GM18520 (cell line): ENCODE measurements at regions not wholly inside any gene's neighbourhood (a gene's known extent, or its start where the extent isn't known, plus 50 kb on each side); places are given as distances from the start of the nearest gene placed in this dataset.

ENCODE experiments used
- ATAC-seq: cut with Tn5 transposase; IDR thresholded peaks from one replicate; pipeline ENCODE4 v1.9.1; 2021; ENCODE audit not compliant: unreplicated experiment

DNA sequence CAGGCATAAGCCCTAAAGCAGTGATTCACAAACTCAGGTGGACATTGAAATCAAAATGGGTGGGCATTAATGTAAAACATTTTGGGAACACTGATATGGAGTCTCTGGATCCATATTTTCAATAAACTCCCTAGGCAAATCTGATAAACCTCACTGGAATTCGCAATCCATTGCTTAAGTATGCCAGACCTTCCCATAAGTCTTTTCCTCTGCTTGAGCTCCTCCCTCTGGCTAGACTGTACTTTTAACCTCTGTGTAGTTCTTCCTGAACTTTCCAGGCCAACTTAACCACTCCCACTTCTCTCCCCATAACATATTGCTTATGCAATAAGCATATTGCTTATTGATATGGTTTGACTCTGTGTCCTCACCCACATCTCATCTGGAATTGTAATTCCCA is 629.7 kb upstream of the IMPG1 start:
- no peak for ATAC-seq

DNA sequence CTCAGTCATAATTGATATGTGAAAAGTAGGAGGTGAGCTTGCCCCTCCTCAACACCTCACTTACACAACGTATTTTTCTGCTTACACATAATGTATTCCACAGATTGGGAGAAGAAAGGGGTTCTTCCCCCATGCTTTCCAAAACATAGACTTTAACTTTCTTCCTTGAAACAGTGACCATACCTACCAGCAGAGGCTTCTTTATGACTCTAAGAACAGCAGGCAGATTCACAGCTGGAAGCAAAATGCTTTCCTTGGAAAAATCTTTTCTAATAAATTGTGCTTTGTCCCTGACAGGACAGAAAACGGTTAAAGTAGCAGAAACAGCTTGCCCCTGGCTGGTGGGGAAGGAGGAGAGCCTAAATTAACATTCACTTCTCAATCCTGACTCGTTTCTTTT is 629.1 kb upstream of the IMPG1 start:
- no peak for ATAC-seq

DNA sequence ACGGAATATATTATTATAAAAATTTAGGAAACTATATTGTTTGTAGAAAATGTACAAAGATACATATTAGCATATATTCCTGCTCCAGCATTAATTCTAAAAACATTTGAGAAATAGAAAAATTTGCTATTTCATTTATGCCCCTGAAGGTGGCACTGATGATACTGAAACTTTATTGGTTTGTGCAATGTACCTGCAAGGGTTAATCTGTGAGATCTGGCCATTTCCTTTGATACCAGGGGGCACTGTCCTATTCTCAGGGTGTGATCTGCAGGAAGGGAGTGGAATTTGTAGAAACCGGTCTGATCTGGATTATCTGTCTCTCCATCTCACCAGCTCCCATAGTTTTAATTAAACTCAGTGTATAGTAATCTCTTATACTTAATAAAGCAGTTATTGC is 625.1 kb upstream of the IMPG1 start:
- no peak for ATAC-seq

DNA sequence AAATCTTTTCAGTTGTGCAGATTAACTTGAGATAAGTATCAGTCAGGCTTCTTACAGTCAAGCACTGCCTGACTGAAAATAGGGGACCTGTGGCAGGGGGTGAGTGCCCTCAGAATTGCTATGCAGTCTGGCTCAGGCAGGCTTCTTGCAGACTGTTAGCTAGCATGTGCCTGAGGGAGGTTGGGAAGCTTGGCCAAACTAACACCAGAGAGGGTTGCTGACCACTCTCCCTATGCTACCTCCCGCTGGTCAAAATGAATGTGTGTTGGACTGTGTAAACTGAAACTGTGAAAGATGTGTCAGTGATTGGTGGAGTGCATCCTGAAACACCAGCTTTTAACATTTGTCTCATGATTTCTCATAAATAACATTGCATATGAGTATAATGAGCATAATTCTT is 622.3 kb upstream of the IMPG1 start:
- ATAC-seq, result no peak

DNA sequence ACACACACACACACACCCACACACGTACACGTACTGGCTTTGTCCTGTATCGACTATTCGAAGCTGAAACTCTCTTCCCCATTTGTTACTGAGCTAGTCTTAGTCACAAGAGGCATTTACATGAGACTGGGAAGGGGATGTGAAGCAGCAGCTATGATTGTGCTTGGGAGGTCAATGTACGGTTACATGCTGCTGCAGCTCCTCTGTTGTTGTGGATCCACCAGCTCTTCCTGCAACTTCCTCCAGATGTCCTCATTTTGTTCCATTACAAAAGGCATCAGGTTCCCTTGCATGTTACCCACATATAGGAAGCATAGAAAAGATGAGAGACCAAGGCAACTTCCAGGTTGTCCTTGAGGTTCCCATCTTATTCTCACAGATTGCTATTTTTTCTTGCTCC is 612.4 kb upstream of the IMPG1 start:
- ATAC-seq, result no peak

DNA sequence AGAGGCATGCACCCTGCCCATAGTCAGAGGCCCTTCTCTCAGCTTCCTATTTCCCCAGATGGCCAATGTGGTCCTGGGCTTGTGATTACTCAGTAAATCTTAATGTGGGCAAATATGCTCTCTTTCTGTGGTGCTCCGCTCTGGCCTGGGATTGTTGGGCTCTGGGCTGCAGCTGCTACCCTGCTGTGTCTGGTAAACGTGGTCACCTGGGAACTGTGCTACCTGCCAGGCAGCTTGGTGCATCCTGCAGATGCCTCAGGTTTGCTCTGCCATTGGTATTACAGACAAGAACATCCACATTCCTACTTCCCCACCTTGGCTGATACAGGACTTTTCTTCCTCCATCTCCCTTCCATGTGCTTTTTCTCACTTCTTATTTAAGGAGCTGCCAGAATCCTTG is 611.5 kb upstream of the IMPG1 start:
- ATAC-seq, result no peak

DNA sequence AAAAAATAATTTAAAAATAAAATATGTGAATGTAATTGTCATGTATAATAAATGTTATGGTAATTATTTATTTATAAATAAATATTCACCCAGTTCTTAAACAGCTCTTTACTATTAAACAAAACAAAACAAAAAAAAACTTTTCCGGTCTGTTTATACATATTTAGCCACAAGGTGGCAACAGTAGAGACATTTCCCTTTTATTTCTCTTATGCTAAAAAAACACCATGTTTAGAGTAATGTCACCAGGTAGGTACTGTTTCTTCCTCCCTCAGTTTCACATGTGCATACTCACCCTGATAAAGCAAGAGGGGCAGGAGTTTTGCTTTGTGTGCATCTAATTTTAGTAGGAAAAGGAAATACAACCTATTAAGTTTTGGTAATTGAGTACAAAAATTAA is 610.4 kb upstream of the IMPG1 start:
- ATAC-seq, result no peak

DNA sequence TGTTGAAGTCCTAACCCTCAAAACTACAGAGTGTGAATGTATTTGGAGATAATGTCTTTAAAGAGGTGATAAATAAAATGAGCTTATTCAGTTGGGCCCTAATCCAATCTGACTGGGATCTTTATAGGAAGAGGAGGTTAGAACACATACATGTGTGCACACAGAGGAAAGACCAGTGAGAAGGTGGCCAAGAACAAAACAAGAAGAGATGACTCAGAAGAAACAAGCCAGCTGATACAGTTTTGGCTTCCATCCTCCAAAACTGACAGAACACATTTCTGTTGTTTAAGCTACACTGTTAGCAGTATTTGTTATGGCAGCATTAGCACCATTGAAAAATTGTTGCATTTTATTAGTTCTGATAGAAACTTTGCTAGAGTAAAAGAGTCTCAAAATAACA is 609.3 kb upstream of the IMPG1 start:
- no peak for ATAC-seq

DNA sequence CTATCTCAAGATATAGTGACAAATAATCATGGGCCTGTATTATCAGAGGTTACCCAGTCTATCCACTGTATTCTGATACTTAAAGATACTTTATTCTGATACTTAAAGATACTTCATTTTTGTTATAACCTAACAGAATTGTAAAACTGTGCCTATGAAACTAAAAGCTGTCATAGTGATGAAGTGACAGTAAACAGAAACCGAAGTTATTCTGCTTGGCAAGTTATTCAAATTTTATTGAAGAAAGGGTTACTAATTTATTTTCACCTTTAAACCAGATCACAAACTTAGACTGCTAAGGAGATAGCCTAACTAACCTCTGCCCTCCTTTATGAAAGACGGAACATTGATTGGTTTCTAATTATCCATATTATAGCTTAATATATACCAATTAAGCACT is 604.6 kb upstream of the IMPG1 start:
- ATAC-seq, result peak; percentile 65

DNA sequence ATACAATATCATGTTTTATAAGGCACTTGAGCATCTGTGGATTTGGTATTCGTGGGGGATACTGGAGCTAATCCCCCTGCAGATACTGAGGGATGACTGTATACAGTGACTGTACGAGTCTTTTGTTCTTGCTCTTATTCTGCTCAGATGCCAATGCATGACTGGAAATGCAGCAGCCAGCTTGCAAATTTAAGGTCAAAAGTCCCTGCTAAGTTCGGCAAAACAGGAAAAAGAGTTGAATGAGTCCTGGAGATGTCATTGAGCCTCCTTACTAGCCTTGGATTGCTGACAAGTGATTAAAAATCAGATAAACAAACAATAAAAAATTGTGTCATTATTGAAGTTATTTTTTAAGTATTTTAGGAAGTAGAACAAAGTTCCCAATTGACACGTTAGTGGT is 599.3 kb upstream of the IMPG1 start:
- no peak for ATAC-seq

DNA sequence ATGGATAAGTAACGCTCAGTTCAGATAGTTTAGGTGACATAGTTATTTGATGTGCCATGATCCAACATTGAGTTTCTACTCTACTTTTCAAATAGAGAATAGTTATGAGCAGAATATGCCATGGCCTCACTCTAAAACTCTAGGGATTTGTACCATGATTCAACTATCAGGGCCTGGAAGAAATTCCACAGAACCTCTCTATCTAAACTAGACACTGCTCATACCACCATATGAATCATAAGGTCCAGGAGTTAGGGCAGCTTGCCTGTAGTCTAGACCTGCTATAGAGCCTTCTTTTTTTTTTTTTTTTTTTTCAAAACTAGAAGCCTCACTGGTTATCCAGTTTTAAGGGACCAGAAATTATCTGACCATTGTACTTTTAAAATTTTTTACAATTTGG is 571.8 kb upstream of the IMPG1 start:
- ATAC-seq, result no peak

DNA sequence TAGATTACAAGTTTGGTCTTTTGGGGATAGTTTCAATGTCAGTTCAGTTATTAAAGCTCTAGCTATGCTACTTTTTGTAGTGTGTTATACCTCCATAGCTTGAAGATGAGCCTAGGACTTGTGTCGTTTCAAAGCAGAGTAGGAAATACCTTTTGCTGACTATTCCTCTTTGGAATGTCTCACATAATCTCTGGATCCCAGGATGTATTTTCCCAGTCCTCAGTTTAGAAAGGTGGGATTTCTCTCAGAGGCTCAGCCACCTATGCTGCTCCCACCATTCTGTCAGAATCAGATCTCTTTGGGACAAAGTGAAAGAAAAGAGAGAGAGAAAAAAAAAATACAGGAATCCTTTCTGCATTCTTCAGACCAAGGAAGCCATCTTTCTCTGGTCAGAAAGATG is 567.5 kb upstream of the IMPG1 start:
- no peak for ATAC-seq

DNA sequence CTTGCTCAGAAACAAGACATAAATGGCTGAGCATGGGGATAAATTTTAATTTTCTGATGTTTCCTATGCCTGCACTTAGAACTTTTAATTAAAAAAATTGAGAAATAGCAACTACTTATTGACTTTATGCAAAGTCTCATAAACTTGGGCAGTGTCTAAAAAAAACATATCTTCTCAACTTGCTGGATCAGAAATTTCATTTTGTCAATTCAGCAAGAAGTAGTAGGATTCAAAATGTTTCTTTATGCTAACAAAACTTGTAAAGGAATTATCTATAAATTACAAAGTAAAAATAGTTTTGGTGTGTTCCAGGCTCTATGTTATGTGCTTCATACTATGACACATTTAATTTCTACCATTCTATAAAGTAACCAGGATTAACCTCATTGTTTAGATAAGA is 562.2 kb upstream of the IMPG1 start:
- no peak for ATAC-seq

DNA sequence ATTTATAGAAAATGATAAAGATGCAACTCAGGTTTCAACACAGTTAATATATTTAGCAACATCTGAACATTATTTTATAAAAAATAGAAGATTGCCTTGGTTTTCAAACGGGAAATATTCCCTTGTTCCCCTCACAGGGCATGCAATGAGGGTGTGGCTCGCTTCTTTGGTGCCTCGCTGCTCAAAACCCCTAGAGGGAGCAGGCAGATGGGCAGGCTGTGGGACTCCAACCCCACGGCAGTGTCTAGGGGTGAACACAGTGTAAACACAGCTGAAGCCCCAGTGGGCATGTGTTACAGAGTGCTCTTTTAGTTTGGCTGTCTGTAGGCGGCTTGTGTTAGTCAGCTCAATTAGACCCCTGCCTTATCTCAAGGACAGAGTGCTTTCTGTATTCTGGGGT is 560.8 kb upstream of the IMPG1 start:
- ATAC-seq, result no peak

DNA sequence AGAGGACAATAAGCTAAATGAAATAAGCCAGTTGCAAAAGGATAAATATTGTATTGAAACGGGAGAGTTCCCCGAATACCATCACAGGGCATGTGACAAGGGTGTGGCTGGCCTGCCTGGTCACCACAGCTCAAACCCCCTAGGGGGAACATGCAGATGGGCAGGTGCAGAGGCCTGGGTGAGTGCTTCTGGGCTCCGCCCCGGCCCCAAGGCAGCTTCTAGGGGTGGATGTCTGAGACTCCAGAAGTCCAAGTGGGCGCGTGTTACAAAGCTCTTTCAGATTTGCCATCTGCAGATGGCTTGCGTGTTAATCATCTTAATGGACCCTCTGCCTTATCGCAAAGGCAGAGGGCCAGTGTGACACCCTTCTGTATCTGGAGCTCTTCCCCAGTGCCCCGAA is 559.2 kb upstream of the IMPG1 start:
- no peak for ATAC-seq

DNA sequence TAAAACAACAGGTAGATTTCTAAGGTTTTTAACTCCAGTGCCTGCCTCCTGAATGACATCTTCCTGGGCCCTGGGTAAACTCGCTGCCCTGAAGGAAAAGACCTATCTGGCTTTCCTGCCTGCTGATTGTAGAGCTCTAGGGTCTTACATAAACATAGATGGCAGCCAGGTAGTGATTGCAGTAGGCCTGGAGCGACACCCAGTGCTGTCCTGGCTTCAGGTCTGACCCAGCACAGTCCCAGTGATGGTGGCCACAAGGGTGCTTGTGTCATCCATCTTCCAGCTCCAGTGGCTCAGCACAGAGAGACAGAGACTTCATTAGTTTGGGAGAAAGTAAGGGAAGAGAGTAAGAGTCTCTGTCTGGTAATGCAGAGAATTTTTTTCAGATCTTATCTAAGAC is 542.9 kb upstream of the IMPG1 start:
- no peak for ATAC-seq

DNA sequence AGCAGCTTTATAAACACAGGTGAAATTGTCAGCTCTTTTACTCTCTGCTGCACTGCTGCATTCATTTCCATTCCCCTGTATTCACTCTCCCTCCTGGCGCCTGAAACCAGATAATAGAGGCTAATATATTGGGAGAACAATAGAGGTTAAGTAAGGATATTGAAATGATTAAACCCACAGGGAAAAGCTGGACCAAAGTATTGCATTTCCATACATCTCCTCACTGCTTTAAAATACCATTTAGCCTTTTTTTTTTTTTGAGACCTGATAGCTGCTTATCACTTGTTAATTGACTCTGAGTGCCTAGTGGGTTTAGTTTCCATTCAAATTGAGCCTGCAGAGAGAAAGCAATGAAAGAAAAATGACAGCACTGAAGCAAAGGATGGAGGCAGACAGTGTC is 540.5 kb upstream of the IMPG1 start:
- no peak for ATAC-seq

DNA sequence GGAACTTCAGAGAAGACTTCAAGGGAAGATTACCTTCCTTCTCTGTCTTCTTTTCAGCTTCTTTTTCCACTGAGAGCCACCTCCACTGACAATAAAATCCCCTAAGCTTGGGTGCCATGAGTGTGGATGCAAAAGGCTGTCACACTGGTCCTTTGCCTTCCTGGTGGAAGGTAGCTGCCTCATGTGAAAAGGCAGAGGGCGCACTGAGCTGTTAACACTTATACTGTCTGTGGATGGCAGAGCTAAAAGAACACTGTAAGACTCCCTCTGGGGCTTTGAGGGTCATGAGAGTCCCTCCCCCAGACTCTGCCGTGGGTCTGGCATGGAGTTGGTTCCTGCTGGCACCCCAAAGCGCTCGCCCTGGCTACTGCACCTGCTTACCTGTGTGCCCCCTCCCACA is 536.7 kb upstream of the IMPG1 start:
- no peak for ATAC-seq

DNA sequence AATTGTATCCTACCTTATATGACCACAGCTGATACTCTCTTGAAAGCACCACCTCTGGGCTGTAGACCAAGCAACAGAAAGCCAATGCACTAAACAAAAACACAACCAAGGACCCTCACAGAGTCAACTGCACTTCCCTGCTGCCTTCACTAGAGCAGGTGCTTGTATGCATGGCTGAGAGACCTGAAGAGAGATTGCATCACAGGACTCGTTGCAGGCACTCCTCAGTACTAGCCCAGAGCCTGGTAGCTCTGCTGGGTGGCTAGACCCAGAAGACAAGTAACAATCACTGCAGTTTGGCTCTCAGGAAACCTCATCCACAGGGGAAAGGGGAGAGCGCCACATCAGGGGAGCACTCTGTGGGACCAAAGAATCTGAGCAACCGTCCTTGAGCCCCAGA is 521.6 kb upstream of the IMPG1 start:
- no peak for ATAC-seq

DNA sequence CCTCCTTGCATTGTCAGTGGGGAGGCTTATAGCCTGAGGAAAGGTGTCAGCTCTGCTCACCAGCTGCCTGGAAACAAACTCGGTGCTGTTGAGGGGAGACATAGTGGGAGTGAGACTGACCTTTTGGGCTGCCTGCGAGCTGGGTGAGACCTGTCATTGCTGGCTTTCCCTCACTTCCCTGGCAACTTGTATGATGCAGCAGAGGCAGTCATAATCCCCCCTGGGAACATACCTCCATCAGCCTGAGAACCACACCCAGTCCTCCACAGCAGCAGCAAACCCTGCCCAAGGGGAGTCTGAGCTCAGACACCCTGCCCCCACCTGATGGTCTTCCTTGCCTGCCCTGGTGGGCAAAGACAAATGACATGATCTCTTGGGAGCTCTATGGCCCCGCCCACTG is 521.2 kb upstream of the IMPG1 start:
- ATAC-seq, result no peak

DNA sequence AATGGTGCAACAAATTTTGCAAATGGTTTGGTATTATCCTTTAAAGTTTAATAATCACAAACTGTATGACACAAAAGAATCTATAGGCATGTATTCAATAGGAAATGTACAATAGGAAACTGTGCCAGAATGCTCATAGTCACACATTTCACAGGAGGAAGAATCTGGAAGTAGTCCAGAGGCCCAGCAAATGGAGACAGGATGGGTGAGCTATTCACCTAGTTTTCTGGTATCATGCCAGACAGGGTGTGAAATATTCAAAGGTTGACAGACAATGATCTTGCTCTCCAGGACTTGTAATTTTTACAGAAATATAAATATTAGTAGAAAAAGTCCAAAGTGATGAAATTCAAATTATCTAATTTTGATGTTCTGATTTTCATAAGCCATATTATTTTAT is 520.1 kb upstream of the IMPG1 start:
- ATAC-seq, result no peak

DNA sequence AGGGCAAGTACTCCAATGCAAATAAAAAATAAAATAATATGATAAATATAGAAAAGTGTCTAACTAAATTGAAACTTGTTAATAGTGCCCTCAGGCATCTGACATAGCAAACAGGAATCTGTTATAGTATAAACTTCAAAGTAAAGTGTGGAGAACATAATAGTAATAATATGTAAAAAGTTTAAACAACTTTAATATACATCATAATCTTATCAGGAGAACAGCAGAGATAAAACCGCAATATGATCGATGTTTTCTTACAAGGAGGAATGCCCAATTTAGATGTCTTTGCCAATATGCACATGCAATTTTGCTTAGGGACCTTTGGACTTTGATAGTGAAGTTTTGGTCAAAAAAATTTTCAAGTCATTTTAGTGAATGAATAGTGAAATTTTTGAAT is 514.8 kb upstream of the IMPG1 start:
- no peak for ATAC-seq

DNA sequence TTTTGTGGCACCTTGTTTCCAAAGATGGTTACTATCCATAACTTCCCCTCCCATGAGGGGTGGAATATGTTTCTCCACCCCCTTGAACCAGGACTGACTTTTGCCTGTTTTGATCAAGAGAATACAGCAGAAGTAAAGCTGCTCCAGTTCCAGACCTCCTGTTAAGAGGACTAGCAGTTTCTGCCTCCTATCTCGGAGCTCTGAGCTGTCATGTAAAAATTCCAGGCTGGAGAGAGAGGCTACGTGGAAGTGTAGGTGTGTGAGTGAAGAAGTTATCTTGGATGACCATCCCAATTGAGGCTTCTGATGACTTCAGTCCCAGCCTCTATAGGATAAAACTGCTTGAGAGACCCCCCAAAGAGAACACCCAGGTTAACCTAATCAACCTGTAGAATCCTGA is 511.7 kb upstream of the IMPG1 start:
- no peak for ATAC-seq

DNA sequence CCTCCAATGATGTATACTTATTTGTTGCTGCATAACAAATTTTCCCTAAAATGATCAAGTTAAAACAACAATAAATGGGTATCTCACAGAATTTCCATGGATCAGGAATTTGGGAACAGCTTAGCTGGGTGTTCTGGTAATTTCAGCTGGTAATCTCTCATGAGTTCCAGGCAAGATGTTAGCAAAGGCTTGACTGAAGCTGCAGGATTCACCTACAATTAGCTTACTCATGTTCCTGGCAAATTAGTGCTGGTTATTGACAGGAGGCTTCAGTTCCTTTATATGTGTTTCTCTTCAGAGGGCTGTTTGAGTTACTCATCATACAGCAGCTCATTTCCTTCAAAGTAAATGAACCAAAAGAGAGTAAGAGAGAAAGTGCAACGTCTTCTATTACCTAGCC is 506.3 kb upstream of the IMPG1 start:
- no peak for ATAC-seq
